GM20000 (cell line): ENCODE measurements at regions not wholly inside any gene's neighbourhood (a gene's known extent, or its start where the extent isn't known, plus 50 kb on each side); places are given as distances from the start of the nearest gene placed in this dataset.

Experiments used
- DNase-seq: peaks from one replicate; pipeline ENCODE4 v3.0.0; 2012; ENCODE audit warnings: low spot score
- TF ChIP-seq, protein P1 (sequence below): IDR thresholded peaks from 2 replicates; pipeline ENCODE4 v1.5.1; 2012; ENCODE audit warnings: mild to moderate bottlenecking, control low read depth; ENCODE audit errors: extremely low read depth, missing control alignments

GRCh38 chr6:44622555-44622954 is 235.0 kb downstream of the CDC5L start:
- TF ChIP-seq, protein P1, sequence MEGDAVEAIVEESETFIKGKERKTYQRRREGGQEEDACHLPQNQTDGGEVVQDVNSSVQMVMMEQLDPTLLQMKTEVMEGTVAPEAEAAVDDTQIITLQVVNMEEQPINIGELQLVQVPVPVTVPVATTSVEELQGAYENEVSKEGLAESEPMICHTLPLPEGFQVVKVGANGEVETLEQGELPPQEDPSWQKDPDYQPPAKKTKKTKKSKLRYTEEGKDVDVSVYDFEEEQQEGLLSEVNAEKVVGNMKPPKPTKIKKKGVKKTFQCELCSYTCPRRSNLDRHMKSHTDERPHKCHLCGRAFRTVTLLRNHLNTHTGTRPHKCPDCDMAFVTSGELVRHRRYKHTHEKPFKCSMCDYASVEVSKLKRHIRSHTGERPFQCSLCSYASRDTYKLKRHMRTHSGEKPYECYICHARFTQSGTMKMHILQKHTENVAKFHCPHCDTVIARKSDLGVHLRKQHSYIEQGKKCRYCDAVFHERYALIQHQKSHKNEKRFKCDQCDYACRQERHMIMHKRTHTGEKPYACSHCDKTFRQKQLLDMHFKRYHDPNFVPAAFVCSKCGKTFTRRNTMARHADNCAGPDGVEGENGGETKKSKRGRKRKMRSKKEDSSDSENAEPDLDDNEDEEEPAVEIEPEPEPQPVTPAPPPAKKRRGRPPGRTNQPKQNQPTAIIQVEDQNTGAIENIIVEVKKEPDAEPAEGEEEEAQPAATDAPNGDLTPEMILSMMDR = no peak
- DNase-seq = no peak

DNA sequence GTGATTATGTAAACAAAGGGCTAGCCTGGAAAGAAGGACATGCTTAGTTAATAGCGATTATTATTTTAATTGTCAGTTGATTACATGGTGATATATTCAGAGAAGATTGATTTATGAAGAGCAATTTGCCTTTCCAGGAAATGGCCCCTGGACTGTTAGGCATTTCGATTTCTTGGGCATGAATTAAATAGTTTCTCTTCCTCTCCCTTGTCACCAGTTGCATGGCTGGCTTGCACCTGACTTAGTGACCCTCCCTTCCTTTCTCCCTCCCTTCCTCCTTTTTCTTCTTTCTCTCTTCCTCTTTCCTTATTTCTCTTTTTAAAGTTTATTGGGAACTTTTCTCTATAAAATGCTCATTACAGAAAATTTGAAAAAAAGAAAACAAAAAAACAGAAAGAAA is 235.4 kb downstream of the CDC5L start:
- DNase-seq = no peak

DNA sequence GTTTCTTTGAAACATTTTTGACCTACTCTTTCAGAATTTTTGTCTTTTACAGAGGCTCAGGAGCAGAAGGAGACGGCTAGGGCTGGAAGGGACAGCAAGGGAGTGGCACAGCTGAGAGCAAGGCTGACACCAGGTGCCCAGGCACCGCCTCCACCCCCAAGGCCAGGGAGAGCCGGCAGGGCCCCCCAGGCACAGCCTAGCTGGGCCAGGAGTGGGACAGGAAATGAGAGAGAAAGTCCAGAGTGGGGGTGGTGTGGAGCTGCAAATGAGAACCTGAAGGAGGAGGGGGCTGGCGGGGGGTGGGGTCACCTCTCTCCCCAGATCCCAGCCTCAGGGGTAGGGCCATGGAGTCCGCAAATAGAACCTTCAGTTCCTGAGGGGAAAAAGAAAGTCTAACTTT is 236.7 kb downstream of the CDC5L start:
- TF ChIP-seq, protein P1 = no peak
- no peak for DNase-seq

More for the DNA sequence above, 235.4 kb downstream of the CDC5L start:
- TF ChIP-seq, protein P1 = no peak

GRCh38 chr6:44624936-44625573 is 237.5 kb downstream of the CDC5L start:
- TF ChIP-seq, protein P1 = no peak
- no peak for DNase-seq

DNA sequence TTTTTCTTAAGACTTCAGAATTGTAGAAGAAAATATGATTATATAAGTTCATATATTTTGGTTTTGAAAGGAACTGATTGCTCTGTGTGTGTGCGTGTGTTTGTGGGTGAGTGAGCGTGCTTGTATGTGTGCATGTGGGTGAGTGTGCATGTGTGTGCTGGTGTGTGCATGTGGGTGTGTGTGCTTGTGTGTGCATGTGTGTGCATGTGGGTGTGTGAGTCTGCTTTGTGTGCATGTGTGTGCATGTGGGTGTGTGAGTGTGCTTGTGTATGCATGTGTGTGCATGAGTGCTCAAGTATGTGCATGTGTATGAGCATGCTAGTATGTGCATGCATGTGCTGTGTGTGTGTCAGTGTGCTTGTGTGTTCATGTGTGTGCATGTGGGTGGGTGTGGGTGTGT is 238.5 kb downstream of the CDC5L start:
- DNase-seq = no peak
- TF ChIP-seq, protein P1 = no peak

- DNase-seq = no peak
- TF ChIP-seq, protein P1 = no peak
Observed at GRCh38 chr6:44626616-44627015, 239.1 kb downstream of the CDC5L start.

DNA sequence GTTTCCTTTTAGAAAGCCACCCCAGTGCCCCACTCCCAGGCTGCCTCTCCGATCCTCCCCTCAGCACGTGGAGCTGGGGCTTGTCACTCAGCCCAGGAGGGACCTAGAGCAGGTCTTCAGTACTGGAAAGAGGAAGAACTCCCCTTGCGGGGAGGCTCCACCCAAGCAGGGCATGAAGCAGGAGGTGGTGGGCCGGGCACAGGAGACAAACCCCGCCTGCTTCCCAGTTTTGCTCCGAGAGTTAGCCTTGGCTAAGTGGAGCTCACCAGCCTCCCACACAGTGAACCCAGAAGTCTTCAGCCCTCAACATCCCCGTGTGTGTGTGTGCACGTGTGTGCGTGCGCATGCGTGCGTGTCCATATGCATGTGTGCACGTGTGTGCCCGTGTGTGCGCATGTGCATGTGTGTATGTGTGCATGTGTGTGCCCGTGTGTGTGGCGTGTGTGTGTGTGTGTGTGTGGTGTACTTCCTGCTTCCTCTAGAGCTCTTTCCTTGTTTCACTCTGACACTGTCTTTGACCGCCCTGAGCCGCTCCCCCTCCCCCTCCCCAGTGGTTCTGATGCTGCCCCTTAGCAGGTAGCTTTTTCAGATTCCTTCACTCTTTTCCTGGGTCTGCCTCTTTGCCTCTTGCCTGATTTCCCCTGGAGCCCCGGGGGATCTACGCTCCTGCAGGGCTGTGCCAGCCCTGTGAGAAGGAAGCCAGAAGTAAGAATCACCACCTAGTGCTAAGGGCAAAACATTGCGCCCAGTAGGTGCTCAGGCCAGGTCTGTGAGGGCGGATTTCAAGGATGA is 239.8 kb downstream of the CDC5L start:
- TF ChIP-seq, protein P1 = no peak
- no peak for DNase-seq
